Upper lobe of left lung (tissue), 4 donors: ENCODE measurements at regions not wholly inside any gene's neighbourhood (a gene's known extent, or its start where the extent isn't known, plus 50 kb on each side); places are given as distances from the start of the nearest gene placed in this dataset.

Experiments used
- POLR2AphosphoS5 ChIP-seq, 2 donors: sonication (generic); formaldehyde crosslinking; IDR thresholded peaks; one replicate each; pipeline ENCODE4 v1.5.1; 2017; ENCODE audit warnings: antibody characterized with exemption in 2 of 2
- TF ChIP-seq, protein P1 (sequence below), 6 experiments: fragments of 450-650 bp in 4 of 6; fragments of 200-600 bp in 2 of 6; sonication (generic) in 2 of 6; IDR thresholded peaks; one replicate each; pipeline ENCODE4 v1.5.1; 2016 to 2019; ENCODE audit warnings: antibody characterized with exemption in 6 of 6

DNA sequence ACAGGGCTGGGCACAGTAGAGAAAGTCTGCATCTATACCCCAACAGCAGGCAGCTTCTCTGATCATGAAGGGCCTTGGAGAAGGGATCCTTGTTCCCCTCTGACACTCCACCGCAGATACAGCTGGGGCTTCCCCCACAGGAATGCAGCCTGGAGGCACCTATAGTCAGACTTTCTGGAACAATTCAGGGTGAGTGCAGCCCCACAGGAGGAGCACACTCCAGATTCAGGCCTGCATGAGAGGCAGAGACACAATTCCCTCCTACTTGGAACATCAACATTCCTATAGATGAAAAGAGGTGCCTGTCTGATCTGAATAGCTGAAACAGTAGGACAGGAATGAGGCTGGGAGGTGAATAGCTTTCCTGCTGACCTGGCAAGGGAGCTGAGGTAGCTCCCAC is 1298.0 kb upstream of the CNTN5 start:
- TF ChIP-seq, protein P1, sequence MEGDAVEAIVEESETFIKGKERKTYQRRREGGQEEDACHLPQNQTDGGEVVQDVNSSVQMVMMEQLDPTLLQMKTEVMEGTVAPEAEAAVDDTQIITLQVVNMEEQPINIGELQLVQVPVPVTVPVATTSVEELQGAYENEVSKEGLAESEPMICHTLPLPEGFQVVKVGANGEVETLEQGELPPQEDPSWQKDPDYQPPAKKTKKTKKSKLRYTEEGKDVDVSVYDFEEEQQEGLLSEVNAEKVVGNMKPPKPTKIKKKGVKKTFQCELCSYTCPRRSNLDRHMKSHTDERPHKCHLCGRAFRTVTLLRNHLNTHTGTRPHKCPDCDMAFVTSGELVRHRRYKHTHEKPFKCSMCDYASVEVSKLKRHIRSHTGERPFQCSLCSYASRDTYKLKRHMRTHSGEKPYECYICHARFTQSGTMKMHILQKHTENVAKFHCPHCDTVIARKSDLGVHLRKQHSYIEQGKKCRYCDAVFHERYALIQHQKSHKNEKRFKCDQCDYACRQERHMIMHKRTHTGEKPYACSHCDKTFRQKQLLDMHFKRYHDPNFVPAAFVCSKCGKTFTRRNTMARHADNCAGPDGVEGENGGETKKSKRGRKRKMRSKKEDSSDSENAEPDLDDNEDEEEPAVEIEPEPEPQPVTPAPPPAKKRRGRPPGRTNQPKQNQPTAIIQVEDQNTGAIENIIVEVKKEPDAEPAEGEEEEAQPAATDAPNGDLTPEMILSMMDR (IDR thresholded peaks at IDR 0.05) = no peak
- no peak for TF ChIP-seq POLR2AphosphoS5 (IDR thresholded peaks at IDR 0.05)
